ENCODE measurements at regions not wholly inside any gene's neighbourhood (a gene's known extent, or its start where the extent isn't known, plus 50 kb on each side); places are given as distances from the start of the nearest gene placed in this dataset.

DNA sequence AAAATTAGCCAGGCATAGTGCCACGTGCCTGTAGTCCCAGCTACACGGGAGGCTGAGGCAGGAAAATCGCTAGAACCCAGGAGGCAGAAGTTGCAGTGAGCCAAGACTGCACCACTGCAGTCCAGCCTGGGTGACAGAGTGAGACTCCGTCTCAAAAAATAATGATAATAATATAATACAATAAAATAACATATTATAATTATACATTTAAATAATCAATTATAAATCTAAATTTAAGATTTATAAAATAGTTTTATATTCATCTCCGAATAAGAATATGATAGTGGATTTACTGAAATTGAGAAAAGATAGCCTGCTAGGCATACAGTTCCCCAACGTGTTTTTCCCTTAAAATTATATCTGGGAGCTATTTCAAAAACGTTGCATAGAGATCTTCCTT lies 599.6 kb downstream of the CDH18 start:
- no peaks in the 10 kb centered on the region for H3K27me3 ChIP-seq (ENCODE audit: insufficient read depth, low read length)
- no peak overlapping the region for H3K9ac ChIP-seq (ENCODE audit: low read depth, low read length)
- no peaks in the 10 kb centered on the region for H3K9me3 ChIP-seq (ENCODE audit: insufficient read depth, low read depth, low read length)
- no peaks in the 10 kb centered on the region for H3K36me3 ChIP-seq (ENCODE audit: insufficient read depth, low read depth, low read length)
- H3K27ac ChIP-seq (ENCODE audit: low read length) = no peak overlapping the region
- H3K4me1 ChIP-seq (ENCODE audit: insufficient read depth, low read length) = no peaks in the 10 kb centered on the region
- H3K4me3 ChIP-seq (ENCODE audit: low read length) = no peak overlapping the region

DNA sequence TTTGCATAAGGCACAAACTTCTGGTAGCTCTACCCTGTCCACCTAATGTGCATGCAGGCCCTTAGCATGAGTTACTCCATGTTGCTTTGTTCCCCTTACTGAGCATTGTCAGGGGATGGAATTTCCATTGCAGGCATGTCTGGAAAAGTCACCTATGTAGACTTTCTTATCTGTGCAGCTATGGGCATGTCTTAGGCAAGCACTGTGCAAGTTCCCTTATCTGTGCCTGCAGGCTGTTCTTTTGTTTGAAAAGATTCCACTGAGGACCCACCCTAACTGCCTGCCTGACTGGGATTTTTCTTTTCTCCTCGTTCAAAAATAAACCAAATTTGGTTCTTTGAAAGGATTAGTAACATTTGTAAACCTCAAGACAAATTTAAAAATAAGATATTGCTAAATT lies 587.0 kb downstream of the CDH18 start:
- Histone ChIP-seq H3K27ac (ENCODE audit: low read length) (no peak overlapping the region), H3K36me3 (ENCODE audit: insufficient read depth, low read depth, low read length) (no peaks in the 10 kb centered on the region), H3K4me3 (ENCODE audit: low read length) (no peak overlapping the region), H3K9ac (ENCODE audit: low read depth, low read length) (no peak overlapping the region), H3K9me3 (ENCODE audit: insufficient read depth, low read depth, low read length) (peaks cover 6% of the 10 kb centered on the region; the same call in 1 of the 2 replicates), H3K4me1 (ENCODE audit: insufficient read depth, low read length) (peaks cover 6% of the 10 kb centered on the region; the same call in 1 of the 2 replicates), H3K27me3 (ENCODE audit: insufficient read depth, low read length) (no peaks in the 10 kb centered on the region)

DNA sequence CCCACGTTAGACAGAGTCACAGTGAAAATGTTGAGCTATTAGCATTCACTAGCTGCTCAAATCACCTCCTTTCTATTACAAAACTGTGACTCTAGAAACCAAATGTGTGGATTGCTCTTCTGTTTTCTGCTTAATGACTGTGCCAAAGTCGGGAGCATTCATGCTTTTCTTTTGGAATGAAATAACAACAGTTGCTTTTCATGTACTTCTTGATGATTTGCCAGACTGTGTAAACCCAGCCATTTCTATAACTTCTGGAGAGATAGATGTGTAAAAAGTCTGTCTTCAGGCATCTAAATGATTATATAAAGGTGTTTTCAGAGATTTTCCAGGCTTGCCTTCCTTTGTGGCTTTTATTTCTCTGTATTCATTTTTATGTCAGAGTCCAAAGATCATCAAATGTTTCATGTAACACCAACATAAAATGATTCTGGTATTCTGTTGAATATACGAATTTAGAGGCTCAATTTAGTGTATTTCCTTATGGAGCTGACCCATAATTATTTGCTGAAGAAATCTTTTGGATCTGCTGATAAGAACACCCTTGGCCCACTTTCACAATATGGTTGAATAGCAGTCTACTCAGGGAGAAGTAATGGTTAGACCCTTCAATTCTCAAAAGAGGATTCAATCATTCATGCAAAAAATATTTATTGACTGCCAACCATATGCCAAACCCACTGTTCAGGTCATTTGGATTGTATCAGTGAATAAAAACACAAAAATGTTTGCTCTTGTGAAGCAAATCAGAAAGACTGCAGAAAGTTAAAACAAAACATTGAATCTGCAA lies 581.2 kb downstream of the CDH18 start:
- H3K9me3 ChIP-seq (ENCODE audit: insufficient read depth, low read depth, low read length) = peaks cover 2% of the 10 kb centered on the region; the same call in 1 of the 2 replicates
- no peak overlapping the region for H3K4me3 ChIP-seq (ENCODE audit: low read length)
- no peaks in the 10 kb centered on the region for H3K36me3 ChIP-seq (ENCODE audit: insufficient read depth, low read depth, low read length)
- no peak overlapping the region for H3K27ac ChIP-seq (ENCODE audit: low read length)
- no peak overlapping the region for H3K9ac ChIP-seq (ENCODE audit: low read depth, low read length)
- H3K27me3 ChIP-seq (ENCODE audit: insufficient read depth, low read length) = no peaks in the 10 kb centered on the region
- H3K4me1 ChIP-seq (ENCODE audit: insufficient read depth, low read length) = peaks cover 5% of the 10 kb centered on the region; the same call in 1 of the 2 replicates

DNA sequence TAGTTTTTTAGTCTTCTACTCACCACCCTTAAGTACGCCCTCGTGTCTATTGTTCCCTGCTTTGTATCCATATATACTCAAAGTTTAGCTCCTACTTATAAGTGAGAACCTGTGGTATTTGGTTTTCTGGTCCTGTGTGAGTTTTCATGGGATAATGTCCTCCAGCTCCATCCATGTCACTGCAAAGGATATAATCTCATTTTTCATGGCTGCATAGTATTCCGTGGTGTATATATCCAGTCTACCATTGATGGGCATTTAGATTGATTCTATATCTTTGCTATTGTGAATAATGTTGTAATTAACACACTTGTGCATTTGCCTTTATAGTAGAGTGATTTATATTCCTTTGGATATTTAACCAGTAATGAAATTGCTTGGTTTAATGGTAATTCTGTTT lies 579.9 kb downstream of the CDH18 start:
- Histone ChIP-seq H3K4me1 (ENCODE audit: insufficient read depth, low read length) (no peaks in the 10 kb centered on the region), H3K9me3 (ENCODE audit: insufficient read depth, low read depth, low read length) (peaks cover 2% of the 10 kb centered on the region; the same call in 1 of the 2 replicates), H3K27me3 (ENCODE audit: insufficient read depth, low read length) (no peaks in the 10 kb centered on the region), H3K36me3 (ENCODE audit: insufficient read depth, low read depth, low read length) (no peaks in the 10 kb centered on the region), H3K27ac (ENCODE audit: low read length) (no peak overlapping the region), H3K4me3 (ENCODE audit: low read length) (no peak overlapping the region), H3K9ac (ENCODE audit: low read depth, low read length) (no peak overlapping the region)

DNA sequence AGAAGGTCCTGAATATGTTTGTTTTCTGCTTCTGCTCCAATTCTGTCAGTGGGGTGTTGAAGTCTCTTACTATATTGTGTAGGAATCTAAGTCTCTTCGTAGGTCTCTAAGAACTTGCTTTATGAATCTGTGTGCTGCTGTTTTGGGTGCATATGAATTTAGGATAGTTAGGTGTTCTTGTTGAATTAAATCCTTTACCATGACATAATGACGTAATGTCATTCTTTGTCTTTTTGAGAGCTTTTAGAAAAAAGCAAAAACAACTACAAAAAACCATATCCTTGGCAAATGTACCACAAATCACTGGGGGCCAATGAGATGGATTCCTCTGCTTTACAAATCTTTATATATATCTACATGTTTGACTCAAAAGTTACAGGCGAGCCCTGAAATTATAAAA lies 576.1 kb downstream of the CDH18 start:
- peaks cover 2% of the 10 kb centered on the region; the same call in 1 of the 2 replicates for H3K9me3 ChIP-seq (ENCODE audit: insufficient read depth, low read depth, low read length)
- no peaks in the 10 kb centered on the region for H3K4me1 ChIP-seq (ENCODE audit: insufficient read depth, low read length)
- no peak overlapping the region for H3K9ac ChIP-seq (ENCODE audit: low read depth, low read length)
- H3K27me3 ChIP-seq (ENCODE audit: insufficient read depth, low read length) = no peaks in the 10 kb centered on the region
- H3K36me3 ChIP-seq (ENCODE audit: insufficient read depth, low read depth, low read length) = no peaks in the 10 kb centered on the region
- no peak overlapping the region for H3K27ac ChIP-seq (ENCODE audit: low read length)
- H3K4me3 ChIP-seq (ENCODE audit: low read length) = no peak overlapping the region

Data from iPS-20b (cell line).